ENCODE measurements at regions not wholly inside any gene's neighbourhood (a gene's known extent, or its start where the extent isn't known, plus 50 kb on each side); places are given as distances from the start of the nearest gene placed in this dataset.

- Histone ChIP-seq H3K9me3 (no peaks in the 10 kb centered on the region), H3K27me3 (no peaks in the 10 kb centered on the region), H3K27ac (no peak overlapping the region), H3K4me3 (no peak overlapping the region), H3K4me1 (no peaks in the 10 kb centered on the region), H3K36me3 (no peaks in the 10 kb centered on the region)
- intact Hi-C loops (cut with DNase I), result no loop called here
- DNase-seq (ENCODE audit: low spot score in 2 of 2), result no peak
- TF ChIP-seq CTCF (IDR thresholded peaks at IDR 0.05), result no peak
Observed at GRCh38 chr6:77340331-77340730, 123.0 kb downstream of the HTR1B start.

- intact Hi-C loops (cut with DNase I), result no loop called here
Observed at GRCh38 chr6:77339926-77340325, 123.4 kb downstream of the HTR1B start.

GRCh38 chr6:77337392-77337791 lies 125.9 kb downstream of the HTR1B start:
- no peak overlapping the region for H3K4me3 ChIP-seq
- no peaks in the 10 kb centered on the region for H3K27me3 ChIP-seq
- DNase-seq (ENCODE audit: low spot score in 2 of 2), result no peak
- H3K27ac ChIP-seq, result no peak overlapping the region
- no peak for TF ChIP-seq CTCF (IDR thresholded peaks at IDR 0.05)
- no peaks in the 10 kb centered on the region for H3K36me3 ChIP-seq
- intact Hi-C loops (cut with DNase I), result no loop called here
- peaks cover 0 to 16% of the 10 kb centered on the region in 2 donors for H3K9me3 ChIP-seq
- no peaks in the 10 kb centered on the region for H3K4me1 ChIP-seq

More at GRCh38 chr6:77339926-77340325, 123.4 kb downstream of the HTR1B start:
- DNase-seq (ENCODE audit: low spot score in 2 of 2), result no peak
- no peaks in the 10 kb centered on the region for H3K9me3 ChIP-seq
- H3K4me3 ChIP-seq, result no peak overlapping the region
- no peaks in the 10 kb centered on the region for H3K4me1 ChIP-seq
- H3K27me3 ChIP-seq, result no peaks in the 10 kb centered on the region
- no peaks in the 10 kb centered on the region for H3K36me3 ChIP-seq
- TF ChIP-seq CTCF (IDR thresholded peaks at IDR 0.05), result no peak
- H3K27ac ChIP-seq, result no peak overlapping the region

- peaks cover 0 to 16% of the 10 kb centered on the region in 2 donors for H3K9me3 ChIP-seq
- H3K36me3 ChIP-seq, result no peaks in the 10 kb centered on the region
- H3K4me3 ChIP-seq, result no peak overlapping the region
- no peaks in the 10 kb centered on the region for H3K27me3 ChIP-seq
- DNase-seq (ENCODE audit: low spot score in 2 of 2), result no peak
- no peak for TF ChIP-seq CTCF (IDR thresholded peaks at IDR 0.05)
- intact Hi-C loops (cut with DNase I), result no loop called here
- H3K4me1 ChIP-seq, result no peaks in the 10 kb centered on the region
- H3K27ac ChIP-seq, result no peak overlapping the region
Observed at GRCh38 chr6:77334093-77334492, 129.2 kb downstream of the HTR1B start.

- TF ChIP-seq CTCF (IDR thresholded peaks at IDR 0.05), result no peak
Observed at GRCh38 chr6:77332915-77333623, 130.2 kb downstream of the HTR1B start.

More at GRCh38 chr6:77332915-77333623, 130.2 kb downstream of the HTR1B start:
- no peak overlapping the region for H3K27ac ChIP-seq
- no peak for DNase-seq (ENCODE audit: low spot score in 2 of 2)
- H3K4me1 ChIP-seq, result no peaks in the 10 kb centered on the region
- H3K36me3 ChIP-seq, result no peaks in the 10 kb centered on the region
- intact Hi-C loops (cut with DNase I), result no loop called here
- H3K9me3 ChIP-seq, result peaks cover 0 to 16% of the 10 kb centered on the region in 2 donors
- H3K27me3 ChIP-seq, result no peaks in the 10 kb centered on the region
- H3K4me3 ChIP-seq, result no peak overlapping the region
